Esophagus muscularis mucosa (tissue), 3 donors: ENCODE measurements at regions not wholly inside any gene's neighbourhood (a gene's known extent, or its start where the extent isn't known, plus 50 kb on each side); places are given as distances from the start of the nearest gene placed in this dataset.
"Not testable (repeated sequence)": the region's sequence is repeated elsewhere in the genome, so short reads cannot be mapped to it uniquely, and the experiment has no call there.

Experiments used
- POLR2A ChIP-seq: fragments of 450-650 bp; IDR thresholded peaks from one replicate; pipeline ENCODE4 v1.6.1; 2017; ENCODE audit warnings: antibody characterized with exemption, moderate library complexity, mild to moderate bottlenecking, low read depth
- TF ChIP-seq, protein P1 (sequence below), 3 experiments: fragments of 200-600 bp in 2 of 3; fragments of 450-650 bp in 1 of 3; sonication (generic) in 2 of 3; IDR thresholded peaks; one replicate each; pipeline ENCODE4 v1.5.1; 2017 to 2019; ENCODE audit warnings: antibody characterized with exemption in 3 of 3, mild to moderate bottlenecking in 2 of 3, moderate library complexity in 1 of 3

DNA sequence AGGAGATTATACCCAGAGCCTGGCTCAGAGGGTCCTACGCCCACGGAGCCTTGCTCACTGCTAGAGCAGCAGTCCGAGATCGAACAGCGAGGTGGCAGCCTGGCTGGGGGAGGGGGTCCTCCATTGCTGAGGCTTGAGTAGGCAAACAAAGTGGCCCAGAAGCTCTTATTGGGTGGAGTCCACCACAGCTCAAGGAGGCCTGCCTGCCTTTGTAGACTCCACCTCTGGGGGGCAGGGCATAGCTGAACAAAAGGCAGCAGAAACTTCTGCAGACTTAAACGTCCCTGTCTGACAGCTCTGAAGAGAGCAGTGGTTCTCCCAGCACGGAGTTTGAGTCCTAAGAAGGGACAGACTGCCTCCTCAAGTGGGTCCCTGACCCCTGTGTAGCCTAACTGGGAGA is 75.0 kb downstream of the TRIM27 start:
- TF ChIP-seq, protein P1, sequence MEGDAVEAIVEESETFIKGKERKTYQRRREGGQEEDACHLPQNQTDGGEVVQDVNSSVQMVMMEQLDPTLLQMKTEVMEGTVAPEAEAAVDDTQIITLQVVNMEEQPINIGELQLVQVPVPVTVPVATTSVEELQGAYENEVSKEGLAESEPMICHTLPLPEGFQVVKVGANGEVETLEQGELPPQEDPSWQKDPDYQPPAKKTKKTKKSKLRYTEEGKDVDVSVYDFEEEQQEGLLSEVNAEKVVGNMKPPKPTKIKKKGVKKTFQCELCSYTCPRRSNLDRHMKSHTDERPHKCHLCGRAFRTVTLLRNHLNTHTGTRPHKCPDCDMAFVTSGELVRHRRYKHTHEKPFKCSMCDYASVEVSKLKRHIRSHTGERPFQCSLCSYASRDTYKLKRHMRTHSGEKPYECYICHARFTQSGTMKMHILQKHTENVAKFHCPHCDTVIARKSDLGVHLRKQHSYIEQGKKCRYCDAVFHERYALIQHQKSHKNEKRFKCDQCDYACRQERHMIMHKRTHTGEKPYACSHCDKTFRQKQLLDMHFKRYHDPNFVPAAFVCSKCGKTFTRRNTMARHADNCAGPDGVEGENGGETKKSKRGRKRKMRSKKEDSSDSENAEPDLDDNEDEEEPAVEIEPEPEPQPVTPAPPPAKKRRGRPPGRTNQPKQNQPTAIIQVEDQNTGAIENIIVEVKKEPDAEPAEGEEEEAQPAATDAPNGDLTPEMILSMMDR (IDR thresholded peaks at IDR 0.05): not testable (repeated sequence)
- TF ChIP-seq POLR2A: not testable (repeated sequence)
